H54 (cell line): ENCODE measurements at regions not wholly inside any gene's neighbourhood (a gene's known extent, or its start where the extent isn't known, plus 50 kb on each side); places are given as distances from the start of the nearest gene placed in this dataset.
A peak's percentile ranks its signal among the peaks of the same experiment; 100 is the strongest.

Source experiments
- DNase-seq: peaks from one replicate; pipeline ENCODE4 v3.0.0; 2011; ENCODE audit warnings: low spot score, mixed read lengths; ENCODE audit not compliant: insufficient read length
- FAIRE-seq: peaks from 3 replicates; lab custom pipeline; 2011; peaks lifted over from hg19 to GRCh38; lab: Jason Lieb, UNC
- POLR2A ChIP-seq: IDR thresholded peaks from 2 replicates; pipeline ENCODE4 v1.6.1; 2011; ENCODE audit warnings: low read depth, mild to moderate bottlenecking, low read length

- FAIRE-seq (no peak), DNase-seq (no peak)
- TF ChIP-seq POLR2A, result no peak
Observed at GRCh38 chr17:71461498-71462169, 659.2 kb upstream of the SOX9 start.

- no peak for FAIRE-seq
- DNase-seq, result no peak
Observed at GRCh38 chr17:71464241-71464640, 656.6 kb upstream of the SOX9 start.

GRCh38 chr17:71464751-71465150 lies 656.1 kb upstream of the SOX9 start:
- no peak for FAIRE-seq
- no peak for TF ChIP-seq POLR2A
- DNase-seq, result no peak

More at GRCh38 chr17:71464241-71464640, 656.6 kb upstream of the SOX9 start:
- no peak for TF ChIP-seq POLR2A

- FAIRE-seq (no peak), DNase-seq (no peak)
- no peak for TF ChIP-seq POLR2A
Observed at GRCh38 chr17:71467719-71468118, 653.1 kb upstream of the SOX9 start.

GRCh38 chr17:71470062-71470461 lies 650.8 kb upstream of the SOX9 start:
- DNase-seq, result no peak
- peak; percentile 66 for FAIRE-seq
- TF ChIP-seq POLR2A, result no peak

- DNase-seq (peak; percentile 28), FAIRE-seq (peak; percentile 98)
- TF ChIP-seq POLR2A, result no peak
Observed at GRCh38 chr17:71472809-71473789, 647.7 kb upstream of the SOX9 start.

- DNase-seq (no peak), FAIRE-seq (no peak)
- TF ChIP-seq POLR2A, result no peak
Observed at GRCh38 chr17:71477356-71477755, 643.5 kb upstream of the SOX9 start.

- DNase-seq (no peak), FAIRE-seq (peak; percentile 23)
- TF ChIP-seq POLR2A, result no peak
Observed at GRCh38 chr17:71480099-71480498, 640.7 kb upstream of the SOX9 start.

GRCh38 chr17:71482625-71483024 lies 638.2 kb upstream of the SOX9 start:
- DNase-seq, result no peak
- FAIRE-seq, result no peak
- no peak for TF ChIP-seq POLR2A

GRCh38 chr17:71484546-71484945 lies 636.3 kb upstream of the SOX9 start:
- FAIRE-seq, result no peak
- DNase-seq, result no peak
- no peak for TF ChIP-seq POLR2A

- no peak for DNase-seq
Observed at GRCh38 chr17:71485426-71485825, 635.4 kb upstream of the SOX9 start.

GRCh38 chr17:71486261-71486660 lies 634.6 kb upstream of the SOX9 start:
- FAIRE-seq, result peak; percentile 43
- DNase-seq, result no peak

More at GRCh38 chr17:71485426-71485825, 635.4 kb upstream of the SOX9 start:
- TF ChIP-seq POLR2A, result no peak
- FAIRE-seq, result no peak

GRCh38 chr17:71488851-71489250 lies 632.0 kb upstream of the SOX9 start:
- TF ChIP-seq POLR2A, result no peak
- FAIRE-seq (peak; percentile 65), DNase-seq (no peak)

More at GRCh38 chr17:71486261-71486660, 634.6 kb upstream of the SOX9 start:
- no peak for TF ChIP-seq POLR2A

- FAIRE-seq (peak; percentile 38), DNase-seq (no peak)
- no peak for TF ChIP-seq POLR2A
Observed at GRCh38 chr17:71494062-71494855, 626.6 kb upstream of the SOX9 start.
